Spleen (tissue), 7 donors: ENCODE measurements at regions not wholly inside any gene's neighbourhood (a gene's known extent, or its start where the extent isn't known, plus 50 kb on each side); places are given as distances from the start of the nearest gene placed in this dataset.

Source experiments
- POLR2A ChIP-seq, 3 donors: fragments of 450-650 bp; IDR thresholded peaks; one replicate each; pipeline ENCODE4 v1.5.1; 2017; ENCODE audit warnings: antibody characterized with exemption in 3 of 3, mild to moderate bottlenecking in 1 of 3
- POLR2AphosphoS5 ChIP-seq, 3 donors: sonication (generic); formaldehyde crosslinking; IDR thresholded peaks; one replicate each; pipeline ENCODE4 v1.5.1; 2017; ENCODE audit warnings: antibody characterized with exemption in 3 of 3
- TF ChIP-seq, protein P1 (sequence below), 11 experiments: fragments of 200-600 bp in 7 of 11; fragments of 450-650 bp in 4 of 11; sonication (generic) in 4 of 11; IDR thresholded peaks in 8 of 11; conservative IDR thresholded peaks in 3 of 11; 1 replicate in 7 of 11; 2 replicates in 4 of 11; pipeline versions ENCODE4 v1.4.0 to v1.8.0; 2016 to 2021; ENCODE audit warnings: antibody characterized with exemption in 11 of 11, inconsistent platforms in 4 of 11, mild to moderate bottlenecking in 1 of 11
- donor health status: DM: no; HTN: no; CAD: no; lungs with moderate emphysema.
- donor health status: DM: no; HTN: no; CAD: no.
- donor health status: DM: no; HTN: no; CAD: no.

DNA sequence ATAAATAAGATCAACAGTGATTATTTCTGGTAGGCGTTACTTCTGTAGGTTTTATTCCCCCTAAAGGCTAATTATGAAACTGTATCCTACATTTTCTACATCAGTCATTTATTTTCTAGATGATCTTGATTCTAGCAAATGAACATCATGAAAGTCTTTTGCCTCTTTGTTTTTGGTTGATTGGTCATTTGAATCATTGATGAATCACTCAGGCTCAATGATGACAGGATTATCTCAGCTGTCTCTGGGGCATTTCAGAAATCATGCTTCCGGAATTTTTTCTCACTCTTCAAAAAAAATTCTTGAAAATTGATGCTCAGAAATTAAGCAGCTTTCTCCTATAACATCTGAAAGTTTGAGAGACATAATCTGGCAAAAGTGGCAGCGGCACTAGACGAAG, 298.9 kb upstream of the TCF4 start:
- TF ChIP-seq, protein P1, sequence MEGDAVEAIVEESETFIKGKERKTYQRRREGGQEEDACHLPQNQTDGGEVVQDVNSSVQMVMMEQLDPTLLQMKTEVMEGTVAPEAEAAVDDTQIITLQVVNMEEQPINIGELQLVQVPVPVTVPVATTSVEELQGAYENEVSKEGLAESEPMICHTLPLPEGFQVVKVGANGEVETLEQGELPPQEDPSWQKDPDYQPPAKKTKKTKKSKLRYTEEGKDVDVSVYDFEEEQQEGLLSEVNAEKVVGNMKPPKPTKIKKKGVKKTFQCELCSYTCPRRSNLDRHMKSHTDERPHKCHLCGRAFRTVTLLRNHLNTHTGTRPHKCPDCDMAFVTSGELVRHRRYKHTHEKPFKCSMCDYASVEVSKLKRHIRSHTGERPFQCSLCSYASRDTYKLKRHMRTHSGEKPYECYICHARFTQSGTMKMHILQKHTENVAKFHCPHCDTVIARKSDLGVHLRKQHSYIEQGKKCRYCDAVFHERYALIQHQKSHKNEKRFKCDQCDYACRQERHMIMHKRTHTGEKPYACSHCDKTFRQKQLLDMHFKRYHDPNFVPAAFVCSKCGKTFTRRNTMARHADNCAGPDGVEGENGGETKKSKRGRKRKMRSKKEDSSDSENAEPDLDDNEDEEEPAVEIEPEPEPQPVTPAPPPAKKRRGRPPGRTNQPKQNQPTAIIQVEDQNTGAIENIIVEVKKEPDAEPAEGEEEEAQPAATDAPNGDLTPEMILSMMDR (IDR thresholded peaks at IDR 0.05 in 8 of 11, conservative IDR thresholded peaks at IDR 0.05 in 3 of 11): no peak
- TF ChIP-seq POLR2AphosphoS5 (IDR thresholded peaks at IDR 0.05): no peak
- TF ChIP-seq POLR2A (IDR thresholded peaks at IDR 0.05): no peak
